Vagina (tissue), 2 donors: ENCODE measurements at regions not wholly inside any gene's neighbourhood (a gene's known extent, or its start where the extent isn't known, plus 50 kb on each side); places are given as distances from the start of the nearest gene placed in this dataset.

Experiments used
- DNase-seq, 2 donors: peaks; one replicate each; pipeline ENCODE4 v3.0.0-alpha.2; 2017; ENCODE audit errors: extremely low spot score in 2 of 2
- H3K27ac ChIP-seq: fragments of 200-600 bp; sonication (generic); one replicate; pipeline ENCODE4 v1.5.1; 2019
- H3K27me3 ChIP-seq: fragments of 200-600 bp; sonication (generic); one replicate; pipeline ENCODE4 v1.5.1; 2019
- H3K36me3 ChIP-seq, 2 donors: fragments of 200-600 bp; sonication (generic); one replicate each; pipeline ENCODE4 v1.5.1; 2017 to 2019
- H3K4me1 ChIP-seq: fragments of 200-600 bp; sonication (generic); one replicate; pipeline ENCODE4 v1.5.1; 2019
- H3K4me3 ChIP-seq, 2 donors: fragments of 200-600 bp; sonication (generic); 1 replicate in 1 of 2; 2 replicates in 1 of 2; pipeline ENCODE4 v1.5.1; 2016 to 2019
- H3K9me3 ChIP-seq: fragments of 200-600 bp; sonication (generic); one replicate; pipeline ENCODE4 v1.5.1; 2019
- CTCF ChIP-seq, 3 experiments: fragments of 450-650 bp in 2 of 3; fragments of 200-600 bp in 1 of 3; sonication (generic) in 1 of 3; IDR thresholded peaks; one replicate each; pipeline ENCODE4 v1.5.1; 2017 to 2019; ENCODE audit warnings: antibody characterized with exemption in 3 of 3, mild to moderate bottlenecking in 2 of 3, moderate library complexity in 2 of 3
- POLR2A ChIP-seq, 2 donors: fragments of 450-650 bp; IDR thresholded peaks; one replicate each; pipeline ENCODE4 v1.6.1; 2017; ENCODE audit warnings: antibody characterized with exemption in 2 of 2, mild to moderate bottlenecking in 2 of 2, moderate library complexity in 2 of 2
- POLR2AphosphoS5 ChIP-seq, 2 donors: sonication (generic); formaldehyde crosslinking; IDR thresholded peaks; one replicate each; pipeline ENCODE4 v1.9.0; 2017; ENCODE audit warnings: antibody characterized with exemption in 2 of 2, mild to moderate bottlenecking in 2 of 2, low read depth in 1 of 2; ENCODE audit not compliant: insufficient read depth in 1 of 2
- intact Hi-C: fragments of 100-400 bp; cut with DNase I; formaldehyde crosslinking; loops from one replicate; pipeline ENCODE4 v1.15.1; 2023

- Histone ChIP-seq H3K36me3 (no peaks in the 10 kb centered on the region), H3K4me3 (no peak overlapping the region), H3K4me1 (no peaks in the 10 kb centered on the region), H3K27ac (no peak overlapping the region), H3K9me3 (no peaks in the 10 kb centered on the region), H3K27me3 (no peaks in the 10 kb centered on the region)
- intact Hi-C loops = no loop called here
- TF ChIP-seq POLR2A (IDR thresholded peaks at IDR 0.05) (no peak), CTCF (IDR thresholded peaks at IDR 0.05) (no peak), POLR2AphosphoS5 (IDR thresholded peaks at IDR 0.05; ENCODE audit: insufficient read depth in 1 of 2, low read depth in 1 of 2) (no peak)
- no peak for DNase-seq
Observed at GRCh38 chr5:23353286-23353685, 154.1 kb upstream of the PRDM9 start.

GRCh38 chr5:23352446-23352845 lies 155.0 kb upstream of the PRDM9 start:
- DNase-seq = no peak
- H3K4me1 ChIP-seq = no peaks in the 10 kb centered on the region
- H3K36me3 ChIP-seq = no peaks in the 10 kb centered on the region
- no peak overlapping the region for H3K4me3 ChIP-seq
- no peaks in the 10 kb centered on the region for H3K27me3 ChIP-seq
- no peaks in the 10 kb centered on the region for H3K9me3 ChIP-seq
- TF ChIP-seq POLR2A (IDR thresholded peaks at IDR 0.05) (no peak), POLR2AphosphoS5 (IDR thresholded peaks at IDR 0.05; ENCODE audit: insufficient read depth in 1 of 2, low read depth in 1 of 2) (no peak), CTCF (IDR thresholded peaks at IDR 0.05) (no peak)
- intact Hi-C loops = no loop called here
- H3K27ac ChIP-seq = no peak overlapping the region

GRCh38 chr5:23343121-23343520 lies 164.3 kb upstream of the PRDM9 start:
- Histone ChIP-seq H3K27me3 (no peaks in the 10 kb centered on the region), H3K9me3 (no peaks in the 10 kb centered on the region), H3K27ac (no peak overlapping the region), H3K36me3 (no peaks in the 10 kb centered on the region), H3K4me1 (no peaks in the 10 kb centered on the region), H3K4me3 (no peak overlapping the region)
- intact Hi-C loops = no loop called here
- DNase-seq = no peak
- no peak for TF ChIP-seq CTCF (IDR thresholded peaks at IDR 0.05)
- no peak for TF ChIP-seq POLR2AphosphoS5 (IDR thresholded peaks at IDR 0.05; ENCODE audit: insufficient read depth in 1 of 2, low read depth in 1 of 2)
- no peak for TF ChIP-seq POLR2A (IDR thresholded peaks at IDR 0.05)

- no peaks in the 10 kb centered on the region for H3K9me3 ChIP-seq
- intact Hi-C loops = no loop called here
- no peaks in the 10 kb centered on the region for H3K4me1 ChIP-seq
- TF ChIP-seq POLR2AphosphoS5 (IDR thresholded peaks at IDR 0.05; ENCODE audit: insufficient read depth in 1 of 2, low read depth in 1 of 2) (no peak), CTCF (IDR thresholded peaks at IDR 0.05) (no peak), POLR2A (IDR thresholded peaks at IDR 0.05) (no peak)
- H3K27me3 ChIP-seq = no peaks in the 10 kb centered on the region
- H3K36me3 ChIP-seq = no peaks in the 10 kb centered on the region
- H3K4me3 ChIP-seq = no peak overlapping the region
- no peak overlapping the region for H3K27ac ChIP-seq
- no peak for DNase-seq
Observed at GRCh38 chr5:23332650-23333251, 174.7 kb upstream of the PRDM9 start.

GRCh38 chr5:23330726-23331125 lies 176.7 kb upstream of the PRDM9 start:
- intact Hi-C loops = no loop called here
- no peaks in the 10 kb centered on the region for H3K9me3 ChIP-seq
- no peak for TF ChIP-seq POLR2A (IDR thresholded peaks at IDR 0.05)
- TF ChIP-seq POLR2AphosphoS5 (IDR thresholded peaks at IDR 0.05; ENCODE audit: insufficient read depth in 1 of 2, low read depth in 1 of 2) = no peak
- no peak for TF ChIP-seq CTCF (IDR thresholded peaks at IDR 0.05)

More at GRCh38 chr5:23330726-23331125, 176.7 kb upstream of the PRDM9 start:
- Histone ChIP-seq H3K36me3 (no peaks in the 10 kb centered on the region), H3K27me3 (no peaks in the 10 kb centered on the region), H3K27ac (no peak overlapping the region), H3K4me1 (no peaks in the 10 kb centered on the region), H3K4me3 (no peak overlapping the region)
- no peak for DNase-seq
